Endothelial cell of umbilical vein (primary cell): ENCODE measurements at regions not wholly inside any gene's neighbourhood (a gene's known extent, or its start where the extent isn't known, plus 50 kb on each side); places are given as distances from the start of the nearest gene placed in this dataset.

ENCODE experiments used
- EZH2 ChIP-seq: IDR thresholded peaks from 2 replicates; pipeline ENCODE4 v1.6.1; 2012; ENCODE audit warnings: borderline replicate concordance, low read depth, mild to moderate bottlenecking, moderate library complexity, low read length, inconsistent platforms; ENCODE audit not compliant: severe bottlenecking
- GATA2 ChIP-seq: IDR thresholded peaks from 2 replicates; pipeline ENCODE4 v1.7.0; 2011; ENCODE audit warnings: low read depth, mild to moderate bottlenecking, moderate library complexity, mixed read lengths, low read length; ENCODE audit not compliant: insufficient read length, insufficient read depth
- JUN ChIP-seq: IDR thresholded peaks from 2 replicates; pipeline ENCODE4 v1.6.1; 2011; ENCODE audit warnings: borderline replicate concordance, low read depth; ENCODE audit not compliant: insufficient read length, insufficient read depth
- MYC ChIP-seq: IDR thresholded peaks from one replicate; pipeline ENCODE4 v1.6.1; 2011; ENCODE audit warnings: mild to moderate bottlenecking, low read depth, low read length
- POLR2A ChIP-seq: IDR thresholded peaks from 2 replicates; pipeline ENCODE4 v1.6.1; 2012; ENCODE audit warnings: low read depth, mild to moderate bottlenecking, control low read depth, low read length
- POLR2AphosphoS5 ChIP-seq: IDR thresholded peaks from 2 replicates; pipeline ENCODE4 v1.6.1; 2012; ENCODE audit warnings: low read depth, mild to moderate bottlenecking, control low read depth, low read length, moderate library complexity; ENCODE audit not compliant: insufficient read depth
- TF ChIP-seq, protein P1 (sequence below), 2 donors: IDR thresholded peaks; 1 replicate in 1 of 2; 2 replicates in 1 of 2; pipeline ENCODE4 v1.5.1; 2011; ENCODE audit warnings: low read length in 2 of 2, mild to moderate bottlenecking in 2 of 2, moderate library complexity in 2 of 2, control low read depth in 1 of 2, inconsistent platforms in 1 of 2, low read depth in 1 of 2; ENCODE audit not compliant: insufficient read depth in 1 of 2; ENCODE audit errors: extremely low read depth in 1 of 2

GRCh38 chr9:16105168-16106020, 552.6 kb downstream of the CCDC171 start:
- TF ChIP-seq MYC (no peak), POLR2AphosphoS5 (no peak), JUN (no peak), GATA2 (no peak), EZH2 (no peak), POLR2A (no peak)
- TF ChIP-seq, protein P1, sequence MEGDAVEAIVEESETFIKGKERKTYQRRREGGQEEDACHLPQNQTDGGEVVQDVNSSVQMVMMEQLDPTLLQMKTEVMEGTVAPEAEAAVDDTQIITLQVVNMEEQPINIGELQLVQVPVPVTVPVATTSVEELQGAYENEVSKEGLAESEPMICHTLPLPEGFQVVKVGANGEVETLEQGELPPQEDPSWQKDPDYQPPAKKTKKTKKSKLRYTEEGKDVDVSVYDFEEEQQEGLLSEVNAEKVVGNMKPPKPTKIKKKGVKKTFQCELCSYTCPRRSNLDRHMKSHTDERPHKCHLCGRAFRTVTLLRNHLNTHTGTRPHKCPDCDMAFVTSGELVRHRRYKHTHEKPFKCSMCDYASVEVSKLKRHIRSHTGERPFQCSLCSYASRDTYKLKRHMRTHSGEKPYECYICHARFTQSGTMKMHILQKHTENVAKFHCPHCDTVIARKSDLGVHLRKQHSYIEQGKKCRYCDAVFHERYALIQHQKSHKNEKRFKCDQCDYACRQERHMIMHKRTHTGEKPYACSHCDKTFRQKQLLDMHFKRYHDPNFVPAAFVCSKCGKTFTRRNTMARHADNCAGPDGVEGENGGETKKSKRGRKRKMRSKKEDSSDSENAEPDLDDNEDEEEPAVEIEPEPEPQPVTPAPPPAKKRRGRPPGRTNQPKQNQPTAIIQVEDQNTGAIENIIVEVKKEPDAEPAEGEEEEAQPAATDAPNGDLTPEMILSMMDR (IDR thresholded peaks at IDR 0.05; ENCODE audit: extremely low read depth in 1 of 2, insufficient read depth in 1 of 2, low read depth in 1 of 2, low read length in 2 of 2) = no peak
